Retinal pigment epithelial cell (primary cell): ENCODE measurements at regions not wholly inside any gene's neighbourhood (a gene's known extent, or its start where the extent isn't known, plus 50 kb on each side); places are given as distances from the start of the nearest gene placed in this dataset.
"Not testable (repeated sequence)": the region's sequence is repeated elsewhere in the genome, so short reads cannot be mapped to it uniquely, and the experiment has no call there.

ENCODE experiments used
- DNase-seq: peaks from one replicate; pipeline ENCODE4 v3.0.0-alpha.2; 2010; ENCODE audit warnings: low read depth
- H3K4me3 ChIP-seq: 2 replicates; pipeline ENCODE4 v1.5.1; 2011; ENCODE audit warnings: mild to moderate bottlenecking, low read length, control low read depth, moderate library complexity
- CTCF ChIP-seq: conservative IDR thresholded peaks from 2 replicates; pipeline ENCODE4 v1.5.1; 2011; ENCODE audit warnings: low read depth, low read length, control low read depth, inconsistent platforms

DNA sequence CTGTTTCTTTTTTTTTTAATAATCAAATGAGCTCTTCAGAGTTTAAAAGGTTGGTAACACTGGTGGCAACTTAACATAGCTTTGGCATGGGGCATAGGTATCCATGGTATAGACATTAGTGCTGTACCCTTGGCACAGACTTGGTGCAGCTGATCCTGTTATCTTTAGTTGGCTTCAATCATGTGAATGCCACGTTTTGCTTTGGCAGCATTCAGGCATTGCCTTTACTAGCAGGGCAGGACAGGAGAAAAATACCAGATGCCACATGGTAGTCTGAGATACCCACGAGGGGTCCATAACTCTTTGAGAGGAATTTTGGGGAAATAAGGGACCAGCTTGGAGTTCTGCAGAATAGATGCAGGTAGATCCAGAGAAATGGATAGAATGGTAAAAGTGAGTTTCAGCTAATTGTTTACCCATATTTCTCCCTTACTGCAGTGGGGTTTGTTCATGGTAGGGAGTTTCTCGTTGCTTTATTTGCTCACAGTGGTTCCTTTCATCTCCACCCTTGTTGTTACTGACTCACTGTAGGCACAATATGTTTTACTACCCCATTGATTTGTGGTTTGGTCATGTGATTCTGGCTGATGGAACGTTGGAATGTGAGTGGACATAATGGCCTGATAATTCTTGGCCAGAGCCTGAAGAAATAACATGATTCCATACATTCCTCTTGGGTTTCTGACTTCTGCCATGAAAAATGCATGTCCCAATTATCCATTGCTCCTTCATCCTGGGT lies 342.7 kb downstream of the GLUD2 start:
- DNase-seq = no peak
- TF ChIP-seq CTCF = no peak
- H3K4me3 ChIP-seq = no peak overlapping the region

- TF ChIP-seq CTCF = no peak
- DNase-seq = no peak
- no peak overlapping the region for H3K4me3 ChIP-seq
Measured at GRCh38 chrX:121405826-121406225, 358.4 kb downstream of the GLUD2 start.

DNA sequence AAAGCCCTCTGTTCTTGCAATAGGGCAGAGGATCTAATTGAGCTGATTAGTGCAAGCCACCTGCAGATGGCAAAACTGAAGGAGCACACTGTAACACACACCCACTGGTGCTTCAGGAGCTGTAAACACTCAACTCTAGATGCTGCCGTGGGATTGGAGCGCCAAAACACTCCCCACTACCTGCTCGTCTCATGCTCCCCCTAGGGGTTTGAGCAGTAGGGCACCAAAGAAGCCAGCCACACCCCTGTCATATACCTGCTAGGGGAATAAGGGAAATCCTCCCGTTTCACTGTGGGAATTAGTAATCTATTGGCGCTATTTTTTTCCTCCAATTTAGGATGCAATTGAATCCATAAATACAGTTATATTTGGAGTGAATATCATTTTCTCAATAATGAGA lies 360.2 kb downstream of the GLUD2 start:
- no peak for TF ChIP-seq CTCF
- H3K4me3 ChIP-seq = no peak overlapping the region
- no peak for DNase-seq

DNA sequence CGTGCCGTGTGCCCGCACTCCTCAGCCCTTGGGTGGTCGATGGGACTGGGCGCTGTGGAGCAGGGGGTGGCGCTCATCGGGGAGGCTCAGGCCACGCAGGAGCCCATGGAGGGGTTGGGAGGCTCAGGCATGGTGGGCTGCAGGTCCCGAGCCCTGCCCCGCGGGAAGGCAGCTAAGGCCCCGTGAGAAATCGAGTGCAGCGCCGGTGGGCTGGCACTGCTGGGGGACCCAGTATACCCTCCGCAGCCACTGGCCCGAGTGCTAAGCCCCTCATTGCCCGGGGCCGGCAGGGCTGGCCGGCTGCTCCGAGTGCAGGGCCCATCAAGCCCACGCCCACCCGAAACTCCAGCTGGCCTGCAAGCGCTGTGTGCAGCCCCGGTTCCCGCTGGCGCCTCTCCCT lies 384.1 kb downstream of the GLUD2 start:
- DNase-seq, H3K4me3 ChIP-seq: not testable (repeated sequence)

DNA sequence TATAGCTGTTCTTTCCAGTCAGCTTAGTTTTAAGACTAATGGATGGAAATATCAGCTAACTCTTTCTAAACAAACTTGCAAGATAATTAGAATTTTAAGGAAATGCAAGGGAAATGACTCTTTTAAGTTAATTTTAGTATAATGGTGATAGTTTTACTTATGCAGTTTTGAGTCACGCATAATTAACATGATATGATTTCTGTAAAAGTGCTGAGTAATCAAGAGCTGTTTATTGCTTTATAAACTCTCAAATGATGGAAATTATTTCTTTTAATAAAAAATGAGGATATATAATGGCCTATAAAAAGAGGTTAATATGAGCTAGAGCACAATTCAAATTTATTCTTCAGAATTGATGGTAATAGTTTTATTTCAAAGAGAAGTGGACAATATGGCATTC lies 385.9 kb downstream of the GLUD2 start:
- no peak for TF ChIP-seq CTCF
- no peak overlapping the region for H3K4me3 ChIP-seq
- DNase-seq = no peak

- DNase-seq, H3K4me3 ChIP-seq: not testable (repeated sequence)
Measured at GRCh38 chrX:121437666-121438065, 390.3 kb downstream of the GLUD2 start.

DNA sequence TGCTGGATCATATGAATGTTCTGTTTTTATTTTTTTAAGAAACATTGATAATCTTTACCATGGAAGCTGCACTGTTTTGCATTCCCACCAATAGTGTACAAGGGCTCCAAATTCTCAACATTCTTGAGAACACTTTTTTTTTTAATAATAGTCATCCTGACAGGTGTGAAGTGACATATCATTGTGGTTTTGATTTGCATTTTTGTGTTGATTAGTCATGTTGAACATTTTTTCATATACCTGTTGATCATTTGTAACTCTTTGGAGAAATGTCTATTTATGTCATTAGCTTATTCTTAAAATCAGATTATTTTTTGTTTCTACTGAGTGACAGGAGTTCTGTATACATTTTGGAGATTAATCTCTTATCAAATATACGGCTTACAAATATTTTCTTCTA lies 408.5 kb downstream of the GLUD2 start:
- no peak for TF ChIP-seq CTCF
- DNase-seq = no peak
- no peak overlapping the region for H3K4me3 ChIP-seq

GRCh38 chrX:121456315-121456714 lies 408.9 kb downstream of the GLUD2 start:
- DNase-seq = no peak
- no peak overlapping the region for H3K4me3 ChIP-seq
- TF ChIP-seq CTCF = no peak
